Stimulated activated effector memory CD8-positive, alpha-beta T cell treated with anti-CD3 and anti-CD28 coated beads, Interleukin-12 subunit alpha, Interleukin-12 subunit beta, amount 100 ng/mL, for 72 hours (primary cell): ENCODE measurements at regions not wholly inside any gene's neighbourhood (a gene's known extent, or its start where the extent isn't known, plus 50 kb on each side); places are given as distances from the start of the nearest gene placed in this dataset.

ENCODE experiments used
- ATAC-seq: fragments of 150-1000 bp; cut with Tn5 transposase; 2 replicates; pipeline ENCODE4 v1.10.0; 2021
- DNase-seq, 2 donors: peaks; one replicate each; pipeline ENCODE4 v3.0.0; 2021 to 2022; ENCODE audit warnings: low spot score in 2 of 2
- H3K27ac Mint-ChIP-seq: one replicate; pipeline ENCODE4 v1.8.0; 2022; ENCODE audit warnings: mild to moderate bottlenecking, mixed read lengths
- H3K36me3 Mint-ChIP-seq: one replicate; pipeline ENCODE4 v1.8.0; 2022; ENCODE audit warnings: mild to moderate bottlenecking, mixed read lengths
- H3K4me1 Mint-ChIP-seq: one replicate; pipeline ENCODE4 v1.8.0; 2022; ENCODE audit warnings: mixed read lengths
- H3K4me3 Mint-ChIP-seq: one replicate; pipeline ENCODE4 v1.8.0; 2022; ENCODE audit warnings: mild to moderate bottlenecking, mixed read lengths
- H3K9me3 Mint-ChIP-seq: one replicate; pipeline ENCODE4 v1.8.0; 2022; ENCODE audit warnings: mixed read lengths

- no peak for DNase-seq
- no peak overlapping the region for H3K4me3 Mint-ChIP-seq
Measured at GRCh38 chr1:60169206-60169605, 95.6 kb upstream of the C1orf87 start.

GRCh38 chr1:60162936-60163335 lies 89.4 kb upstream of the C1orf87 start:
- Mint-ChIP-seq H3K36me3 (no peaks in the 10 kb centered on the region), H3K4me1 (no peaks in the 10 kb centered on the region), H3K27ac (no peak overlapping the region), H3K9me3 (peaks cover 5% of the 10 kb centered on the region), H3K4me3 (no peak overlapping the region)
- no peak for DNase-seq
- no peak for ATAC-seq

More at GRCh38 chr1:60169206-60169605, 95.6 kb upstream of the C1orf87 start:
- Mint-ChIP-seq H3K9me3 (peaks cover 4% of the 10 kb centered on the region), H3K27ac (no peak overlapping the region), H3K4me1 (no peaks in the 10 kb centered on the region), H3K36me3 (no peaks in the 10 kb centered on the region)
- no peak for ATAC-seq

GRCh38 chr1:60160141-60160540 lies 86.6 kb upstream of the C1orf87 start:
- no peaks in the 10 kb centered on the region for H3K4me1 Mint-ChIP-seq
- DNase-seq = no peak
- peaks cover 5% of the 10 kb centered on the region for H3K9me3 Mint-ChIP-seq
- no peak overlapping the region for H3K4me3 Mint-ChIP-seq
- no peak overlapping the region for H3K27ac Mint-ChIP-seq
- H3K36me3 Mint-ChIP-seq = no peaks in the 10 kb centered on the region
- ATAC-seq = no peak

GRCh38 chr1:60156371-60156770 lies 82.8 kb upstream of the C1orf87 start:
- Mint-ChIP-seq H3K36me3 (no peaks in the 10 kb centered on the region), H3K27ac (no peak overlapping the region), H3K4me3 (no peak overlapping the region), H3K4me1 (no peaks in the 10 kb centered on the region), H3K9me3 (peaks cover 4% of the 10 kb centered on the region)
- ATAC-seq (no peak), DNase-seq (no peak)

GRCh38 chr1:60153961-60154360 lies 80.4 kb upstream of the C1orf87 start:
- Mint-ChIP-seq H3K36me3 (no peaks in the 10 kb centered on the region), H3K9me3 (no peaks in the 10 kb centered on the region), H3K27ac (no peak overlapping the region), H3K4me1 (no peaks in the 10 kb centered on the region), H3K4me3 (no peak overlapping the region)
- ATAC-seq = no peak
- DNase-seq = no peak

DNA sequence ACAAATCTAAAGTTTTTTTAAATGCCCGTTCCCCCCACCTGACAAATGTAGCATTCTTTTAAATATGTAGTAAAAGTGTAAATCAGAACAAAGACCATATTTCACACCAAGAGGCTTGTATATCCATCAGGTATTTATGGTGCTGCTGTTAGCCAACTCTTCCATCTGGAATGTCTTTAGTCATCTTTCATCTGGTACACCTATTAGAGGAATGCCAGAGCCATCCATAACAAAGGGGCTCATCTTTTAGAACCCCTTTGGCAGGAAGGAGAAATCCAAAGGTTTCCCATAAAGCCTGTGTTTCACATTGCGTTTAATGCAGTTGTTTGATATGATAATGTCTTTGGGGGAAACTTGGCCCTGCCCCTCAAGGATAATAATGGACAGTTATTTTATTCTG lies 79.3 kb upstream of the C1orf87 start:
- H3K9me3 Mint-ChIP-seq = no peaks in the 10 kb centered on the region
- no peak for DNase-seq

DNA sequence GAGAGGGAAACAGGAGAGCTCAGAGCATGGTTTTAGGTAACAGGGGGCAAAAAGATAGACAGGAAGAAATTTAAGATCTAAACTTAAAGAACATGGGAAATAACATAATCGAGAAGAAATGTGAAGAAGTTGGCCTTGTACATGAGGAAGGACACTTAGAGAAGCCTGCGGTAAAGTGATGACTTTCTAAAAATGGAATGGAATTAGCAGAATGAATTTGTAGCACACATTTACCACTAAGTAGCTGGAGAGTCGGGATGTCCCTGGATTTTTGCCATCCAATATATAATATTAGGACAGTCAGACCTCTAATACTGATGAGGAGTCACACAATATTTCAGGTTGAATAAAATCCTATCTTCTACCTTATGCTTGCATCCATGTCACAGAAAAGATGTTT lies 77.7 kb upstream of the C1orf87 start:
- Mint-ChIP-seq H3K4me1 (no peaks in the 10 kb centered on the region), H3K9me3 (no peaks in the 10 kb centered on the region), H3K27ac (no peak overlapping the region), H3K36me3 (no peaks in the 10 kb centered on the region), H3K4me3 (no peak overlapping the region)
- DNase-seq (no peak), ATAC-seq (no peak)

More for the DNA sequence above, 79.3 kb upstream of the C1orf87 start:
- no peak for ATAC-seq
- no peaks in the 10 kb centered on the region for H3K4me1 Mint-ChIP-seq
- no peak overlapping the region for H3K27ac Mint-ChIP-seq
- no peaks in the 10 kb centered on the region for H3K36me3 Mint-ChIP-seq
- no peak overlapping the region for H3K4me3 Mint-ChIP-seq

- no peaks in the 10 kb centered on the region for H3K36me3 Mint-ChIP-seq
- ATAC-seq (no peak), DNase-seq (no peak)
- H3K4me3 Mint-ChIP-seq = no peak overlapping the region
- no peak overlapping the region for H3K27ac Mint-ChIP-seq
- H3K9me3 Mint-ChIP-seq = no peaks in the 10 kb centered on the region
- H3K4me1 Mint-ChIP-seq = no peaks in the 10 kb centered on the region
Measured at GRCh38 chr1:60149251-60149650, 75.7 kb upstream of the C1orf87 start.

GRCh38 chr1:60146884-60147283 lies 73.3 kb upstream of the C1orf87 start:
- H3K27ac Mint-ChIP-seq = no peak overlapping the region
- no peak for ATAC-seq
- H3K36me3 Mint-ChIP-seq = no peaks in the 10 kb centered on the region
- DNase-seq = no peak
- no peak overlapping the region for H3K4me3 Mint-ChIP-seq
- H3K4me1 Mint-ChIP-seq = no peaks in the 10 kb centered on the region
- no peaks in the 10 kb centered on the region for H3K9me3 Mint-ChIP-seq

DNA sequence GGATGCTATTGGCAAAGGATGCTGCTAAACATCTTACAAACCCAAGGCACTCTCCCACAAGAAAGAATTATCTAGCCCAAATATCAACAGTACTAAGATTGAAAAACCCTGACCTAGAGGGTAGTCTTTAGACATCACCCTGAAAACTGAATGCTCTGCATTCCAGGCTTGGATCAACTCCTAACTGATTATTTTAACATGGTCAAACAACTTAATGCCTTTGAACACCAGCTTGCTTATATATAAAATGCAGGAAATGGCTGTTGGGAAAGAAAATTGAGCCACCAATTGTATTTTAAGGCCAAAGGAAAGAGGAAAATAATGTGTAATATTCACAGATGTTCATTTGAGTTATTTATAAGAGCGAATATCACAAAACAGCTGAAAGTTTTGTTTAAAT lies 72.2 kb upstream of the C1orf87 start:
- Mint-ChIP-seq H3K36me3 (no peaks in the 10 kb centered on the region), H3K9me3 (no peaks in the 10 kb centered on the region), H3K27ac (no peak overlapping the region), H3K4me3 (no peak overlapping the region), H3K4me1 (no peaks in the 10 kb centered on the region)
- DNase-seq (no peak), ATAC-seq (no peak)

DNA sequence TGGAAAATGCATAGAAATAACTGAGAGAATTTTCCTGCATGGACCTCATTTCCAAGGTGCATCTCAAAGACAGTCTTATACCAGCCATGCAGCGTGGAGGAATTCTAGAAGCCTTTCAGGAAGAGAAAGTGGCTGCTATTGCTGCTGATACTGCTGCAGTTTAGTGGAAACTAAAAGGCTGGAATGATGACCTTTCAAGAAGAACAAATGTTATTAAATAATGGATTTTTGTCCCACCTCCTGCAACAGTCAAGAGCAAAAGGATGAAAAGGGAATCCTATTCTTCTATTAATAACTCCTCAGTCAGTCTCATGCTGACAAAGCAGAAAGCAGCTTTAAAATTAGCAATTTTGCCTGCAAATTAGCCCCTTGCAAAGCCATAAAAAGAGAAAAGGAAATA lies 68.2 kb upstream of the C1orf87 start:
- H3K9me3 Mint-ChIP-seq = no peaks in the 10 kb centered on the region
- DNase-seq = no peak

GRCh38 chr1:60141276-60141675 lies 67.7 kb upstream of the C1orf87 start:
- DNase-seq = no peak
- Mint-ChIP-seq H3K4me3 (no peak overlapping the region), H3K4me1 (no peaks in the 10 kb centered on the region), H3K9me3 (no peaks in the 10 kb centered on the region), H3K36me3 (no peaks in the 10 kb centered on the region), H3K27ac (no peak overlapping the region)
- ATAC-seq = no peak

More for the DNA sequence above, 68.2 kb upstream of the C1orf87 start:
- no peaks in the 10 kb centered on the region for H3K4me1 Mint-ChIP-seq
- no peak for ATAC-seq
- H3K36me3 Mint-ChIP-seq = no peaks in the 10 kb centered on the region
- H3K4me3 Mint-ChIP-seq = no peak overlapping the region
- H3K27ac Mint-ChIP-seq = no peak overlapping the region

DNA sequence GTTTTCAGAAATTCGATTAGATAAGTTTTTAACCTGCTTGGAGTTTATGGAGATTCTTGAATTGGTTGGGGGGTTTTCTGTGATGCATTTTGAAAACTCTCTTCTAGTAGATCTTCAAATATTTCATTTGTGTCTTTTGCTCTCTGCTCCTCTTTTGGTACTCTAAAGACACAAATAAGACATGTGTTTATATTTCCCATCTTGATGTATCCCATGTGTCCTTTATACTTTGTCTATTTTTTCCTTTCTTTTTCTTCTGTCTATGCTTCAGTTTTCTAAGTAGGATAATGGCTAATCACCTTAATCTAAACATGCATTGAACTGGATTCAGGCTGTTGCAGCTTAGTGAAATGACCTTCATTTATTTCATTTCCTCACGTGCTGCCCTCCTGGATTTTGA lies 63.8 kb upstream of the C1orf87 start:
- Mint-ChIP-seq H3K9me3 (no peaks in the 10 kb centered on the region), H3K4me3 (no peak overlapping the region), H3K27ac (no peak overlapping the region), H3K36me3 (no peaks in the 10 kb centered on the region), H3K4me1 (no peaks in the 10 kb centered on the region)
- ATAC-seq (no peak), DNase-seq (no peak)

DNA sequence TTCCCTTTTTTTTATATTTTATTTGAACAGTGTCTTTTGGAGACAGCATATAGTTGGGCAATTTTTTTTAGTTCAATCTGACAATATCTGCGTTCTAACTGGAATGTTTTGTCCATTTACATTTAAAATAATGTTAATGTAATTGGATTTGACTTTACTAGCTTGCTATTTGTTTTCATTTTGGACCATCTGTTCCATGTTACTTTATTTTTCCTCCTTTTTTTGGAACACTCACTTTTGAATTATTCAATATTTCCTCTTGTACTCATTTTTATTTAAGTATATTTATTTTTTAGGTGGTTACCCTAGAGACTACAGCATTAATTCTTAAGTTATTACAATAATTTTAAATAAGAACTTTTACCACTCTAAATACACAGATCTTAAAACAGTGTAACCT lies 62.8 kb upstream of the C1orf87 start:
- Mint-ChIP-seq H3K27ac (no peak overlapping the region), H3K36me3 (no peaks in the 10 kb centered on the region), H3K4me3 (no peak overlapping the region), H3K4me1 (no peaks in the 10 kb centered on the region), H3K9me3 (no peaks in the 10 kb centered on the region)
- ATAC-seq = no peak
- no peak for DNase-seq

GRCh38 chr1:60134716-60135115 lies 61.1 kb upstream of the C1orf87 start:
- Mint-ChIP-seq H3K9me3 (no peaks in the 10 kb centered on the region), H3K36me3 (no peaks in the 10 kb centered on the region), H3K27ac (no peak overlapping the region), H3K4me3 (no peak overlapping the region), H3K4me1 (no peaks in the 10 kb centered on the region)
- DNase-seq = no peak
- ATAC-seq = no peak

GRCh38 chr1:60133848-60134247 lies 60.3 kb upstream of the C1orf87 start:
- Mint-ChIP-seq H3K4me1 (no peaks in the 10 kb centered on the region), H3K9me3 (no peaks in the 10 kb centered on the region), H3K27ac (no peak overlapping the region), H3K4me3 (no peak overlapping the region), H3K36me3 (no peaks in the 10 kb centered on the region)
- DNase-seq = no peak
- no peak for ATAC-seq

DNA sequence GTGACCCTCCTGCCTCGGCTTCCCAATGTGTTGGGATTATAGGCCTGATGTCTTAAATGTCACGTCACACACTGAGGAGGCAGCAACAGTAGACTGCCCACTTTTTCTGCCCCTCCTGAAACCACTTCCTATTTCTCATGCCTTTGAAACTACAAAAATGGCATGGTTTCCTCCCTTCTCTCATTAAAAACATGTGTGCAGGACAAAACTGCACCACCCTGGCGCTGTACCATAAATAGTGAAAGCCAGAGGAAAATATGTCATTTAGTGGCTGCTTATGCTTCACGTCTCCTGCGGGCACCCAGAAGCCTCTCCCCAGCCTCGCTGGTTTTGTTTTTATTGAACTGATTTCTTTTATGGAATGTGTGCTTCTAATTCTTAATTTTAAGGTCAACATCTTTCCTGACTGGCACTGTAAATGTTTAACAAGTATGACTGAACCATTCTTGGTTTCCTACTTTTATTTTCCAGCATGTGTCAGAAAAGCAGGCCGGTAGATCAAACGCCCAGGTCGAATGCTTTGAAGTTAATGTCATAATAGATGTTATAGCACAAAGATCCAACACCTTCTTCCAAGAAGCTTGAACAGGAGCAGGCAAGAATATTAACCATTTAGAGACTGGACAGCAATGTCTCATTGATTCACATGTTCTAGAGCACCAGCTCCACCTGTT lies 59.6 kb upstream of the C1orf87 start:
- no peak for DNase-seq
- H3K4me1 Mint-ChIP-seq = no peaks in the 10 kb centered on the region
- H3K36me3 Mint-ChIP-seq = no peaks in the 10 kb centered on the region
- no peak overlapping the region for H3K27ac Mint-ChIP-seq
- H3K9me3 Mint-ChIP-seq = no peaks in the 10 kb centered on the region
- H3K4me3 Mint-ChIP-seq = no peak overlapping the region
- no peak for ATAC-seq
